ENCODE measurements at regions not wholly inside any gene's neighbourhood (a gene's known extent, or its start where the extent isn't known, plus 50 kb on each side); places are given as distances from the start of the nearest gene placed in this dataset.
"Not testable (repeated sequence)": the region's sequence is repeated elsewhere in the genome, so short reads cannot be mapped to it uniquely, and the experiment has no call there.

DNA sequence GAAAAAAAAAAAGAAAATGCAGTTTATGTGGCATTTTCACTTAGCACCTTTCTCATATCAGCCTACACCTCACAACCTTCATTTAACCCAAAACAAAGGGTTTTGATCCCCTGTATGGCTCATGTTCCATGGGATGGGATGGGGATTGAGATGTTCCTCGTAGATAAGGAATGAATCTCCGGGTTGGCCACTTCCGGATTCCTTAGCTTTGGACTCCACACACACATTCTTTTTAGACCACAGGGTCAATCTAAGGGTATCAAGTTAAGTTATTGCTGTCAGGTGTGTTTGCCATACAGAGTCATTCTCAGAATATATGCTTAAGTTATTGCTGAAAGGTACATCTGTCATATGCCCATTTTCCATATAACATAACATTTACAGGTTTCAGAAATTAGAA is 301.4 kb upstream of the TGFBR2 start:
- DNase-seq, result no peak

DNA sequence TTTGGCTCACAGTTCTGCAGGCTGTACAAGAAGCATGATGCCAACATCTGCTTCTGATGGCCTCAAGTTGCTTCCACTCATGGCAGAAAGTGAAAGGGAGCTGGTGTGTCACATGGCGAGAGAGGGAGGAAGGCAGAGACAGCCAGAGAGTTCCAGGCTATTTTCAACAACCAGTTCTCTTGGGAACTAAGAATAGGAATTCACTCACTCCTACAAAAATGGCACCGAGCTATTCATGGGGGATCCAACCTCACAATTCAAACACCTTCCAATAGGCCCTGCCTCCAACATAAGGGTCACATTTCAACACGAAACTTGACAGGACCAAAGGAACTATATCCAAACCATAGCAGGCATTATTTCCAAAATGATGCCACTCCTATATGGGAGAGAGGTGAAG is 299.5 kb upstream of the TGFBR2 start:
- DNase-seq, result no peak

DNA sequence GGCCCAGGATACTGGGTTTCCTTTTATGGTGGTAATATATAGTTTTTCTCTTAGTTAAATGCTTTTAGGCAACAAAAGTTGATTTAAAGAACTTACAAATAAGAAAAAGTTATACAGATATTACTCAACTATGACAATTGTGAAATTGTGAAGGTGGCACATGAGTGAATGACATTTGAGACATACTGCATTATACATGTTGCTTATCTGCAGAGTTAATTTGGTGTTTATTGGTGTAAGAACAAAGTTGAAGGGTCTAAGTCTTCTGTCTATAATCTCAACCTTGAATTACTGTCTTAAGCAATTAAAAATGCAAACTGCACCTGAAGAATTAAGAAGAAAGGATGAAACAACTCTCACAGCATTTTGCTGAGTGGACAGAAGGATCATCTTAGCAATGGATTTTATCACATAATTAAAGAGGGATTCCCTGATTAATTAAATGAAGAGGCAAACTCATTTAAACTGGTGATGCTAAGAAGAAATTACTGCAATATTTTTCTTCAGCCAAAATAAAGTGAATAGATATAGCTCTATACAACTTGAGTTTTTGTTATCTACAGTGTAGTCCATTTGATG is 298.9 kb upstream of the TGFBR2 start:
- DNase-seq, result no peak

DNA sequence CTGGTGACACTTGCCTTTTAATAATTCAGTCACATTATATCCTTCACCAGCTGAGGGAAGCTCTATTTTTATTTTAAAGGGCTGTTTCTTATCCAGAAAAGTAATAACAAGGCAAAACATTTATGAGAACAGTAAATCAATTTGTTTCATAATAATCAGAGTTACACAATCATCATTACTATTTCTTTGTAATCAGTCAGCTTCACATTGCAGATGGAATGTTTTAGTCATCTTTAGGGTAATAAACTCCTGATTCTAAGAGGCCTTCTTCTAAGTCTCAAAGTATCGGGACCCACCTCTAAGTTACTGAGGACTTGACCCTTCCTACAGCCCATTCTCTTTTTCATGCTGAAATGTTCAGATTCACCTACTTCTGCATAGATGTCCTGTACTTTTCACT is 298.3 kb upstream of the TGFBR2 start:
- no peak for DNase-seq

DNA sequence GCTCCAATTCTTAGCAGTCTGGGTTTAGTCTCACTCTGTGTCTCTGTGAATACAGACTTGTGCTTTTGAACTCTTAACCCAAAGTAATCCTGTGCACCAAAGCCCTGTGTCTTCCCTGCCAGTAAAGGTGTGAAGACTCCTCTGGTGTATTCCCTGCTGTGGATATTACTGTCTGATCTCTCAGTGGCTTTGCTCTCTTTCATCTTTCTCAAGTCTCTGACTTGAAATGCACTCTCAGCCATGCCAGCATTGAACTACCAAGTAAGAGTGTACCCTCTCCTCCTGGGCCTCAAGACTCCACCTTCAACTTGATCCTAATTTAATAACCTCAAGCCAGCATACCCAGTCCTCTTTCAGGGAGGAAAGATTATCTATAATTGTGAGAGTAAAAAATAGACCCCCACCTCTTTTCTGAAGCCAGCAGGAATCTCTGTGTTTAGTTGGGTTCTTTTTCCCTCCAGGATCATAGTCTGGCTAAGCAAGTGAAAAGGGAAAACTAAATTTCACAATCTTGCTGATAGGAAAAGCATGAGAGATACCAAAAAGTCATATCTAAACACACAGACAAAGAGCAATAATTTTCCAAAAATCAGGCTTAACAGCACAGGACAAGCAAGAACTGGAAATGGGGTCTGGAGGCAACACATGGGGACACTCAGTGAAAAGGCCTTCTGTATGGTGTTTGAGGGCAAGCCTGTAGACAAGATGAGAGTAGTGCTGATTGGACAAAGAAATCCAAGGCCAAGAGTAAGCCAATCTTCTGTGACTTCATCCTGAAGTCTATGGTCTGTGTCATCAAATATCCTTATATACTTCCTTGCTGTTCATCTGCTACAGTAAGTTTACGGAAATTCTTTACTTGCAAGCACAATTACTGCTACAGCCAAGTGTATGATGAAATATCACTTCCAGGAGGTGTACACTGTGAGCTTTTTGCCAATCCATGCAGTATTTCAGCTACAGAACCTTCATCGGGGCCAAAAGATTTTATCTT is 296.1 kb upstream of the TGFBR2 start:
- DNase-seq, result no peak

DNA sequence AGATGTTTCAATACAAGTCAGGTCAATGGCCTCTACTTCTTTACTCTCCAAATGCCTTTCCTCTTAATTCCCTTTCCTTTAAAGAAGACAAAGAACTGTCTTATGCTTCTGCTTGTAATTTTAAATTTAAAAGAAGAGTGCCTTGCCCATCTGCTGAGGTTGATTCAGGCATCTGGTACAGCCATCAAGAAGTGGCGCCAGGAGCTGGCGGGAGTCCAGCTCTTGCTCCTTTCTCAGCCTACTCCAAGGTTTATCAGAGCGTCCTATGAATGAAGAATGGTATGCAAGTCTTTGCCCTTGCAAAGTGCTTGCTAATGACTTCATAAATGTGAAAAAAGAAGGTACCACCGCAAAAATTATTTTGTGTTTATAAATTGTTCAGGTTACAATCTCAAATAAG is 294.6 kb upstream of the TGFBR2 start:
- DNase-seq, result no peak

DNA sequence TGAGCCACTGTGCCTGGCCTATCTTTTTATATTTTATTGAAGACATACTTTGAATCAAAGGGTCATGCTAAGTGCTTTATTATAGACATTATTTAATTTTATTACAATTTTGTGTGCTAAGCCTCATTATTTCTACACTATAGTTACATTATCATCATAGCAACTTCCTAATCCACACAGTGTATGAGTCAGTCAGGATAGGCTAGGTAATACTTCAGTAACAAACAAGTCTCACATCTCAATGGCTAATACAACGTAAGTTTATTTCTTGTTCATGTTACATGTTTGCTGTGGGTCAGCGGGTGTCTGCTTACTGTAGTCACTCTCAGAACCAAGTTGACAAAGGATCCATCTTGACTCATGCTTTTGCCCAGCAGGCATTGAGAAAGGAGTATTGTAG is 292.6 kb upstream of the TGFBR2 start:
- DNase-seq, result no peak

DNA sequence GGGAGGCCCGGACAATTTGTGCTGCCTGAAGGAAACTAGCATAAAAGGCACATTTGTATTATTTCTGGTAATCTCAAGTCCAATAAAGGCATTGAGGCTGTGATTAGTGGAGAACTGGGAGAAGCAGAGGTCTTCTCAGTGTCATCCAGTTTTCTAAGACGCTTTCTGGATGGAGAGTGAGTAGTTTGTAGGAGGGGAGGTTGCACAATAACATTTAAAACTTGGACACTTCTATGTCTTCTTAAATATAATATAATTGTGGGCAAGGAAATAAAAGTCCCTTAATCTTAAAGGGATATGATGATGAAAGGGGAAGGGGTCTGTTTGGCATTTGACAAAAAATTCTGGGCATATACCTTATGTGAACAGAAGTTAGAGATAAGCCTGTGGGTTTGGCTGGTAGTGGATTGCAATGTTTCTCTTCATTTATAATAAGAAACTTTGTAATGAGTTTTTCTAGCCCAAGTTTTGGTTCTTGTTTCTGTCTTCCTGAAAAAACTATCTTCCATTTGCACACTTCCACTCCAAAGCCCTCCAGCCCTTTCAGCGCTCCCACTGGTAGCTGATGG is 291.6 kb upstream of the TGFBR2 start:
- no peak for DNase-seq

DNA sequence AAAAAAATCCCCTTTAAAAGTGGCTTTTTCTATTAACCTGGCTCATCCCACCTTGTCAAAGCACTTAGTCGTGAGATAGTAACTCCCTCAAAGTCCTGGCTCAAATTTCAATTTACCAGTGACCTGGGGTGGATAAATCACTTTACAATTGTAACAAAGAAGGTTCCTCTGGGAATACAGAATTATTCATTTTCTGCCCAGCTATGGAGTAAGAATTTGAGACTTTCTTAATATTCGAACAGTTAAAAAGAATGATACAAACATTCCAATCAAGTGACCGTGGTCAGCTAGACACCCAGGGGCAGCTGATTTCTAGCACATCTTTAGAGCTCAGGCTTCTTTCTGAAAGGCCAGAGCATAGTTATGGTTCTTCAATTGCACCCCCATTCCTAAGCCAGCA is 291.0 kb upstream of the TGFBR2 start:
- DNase-seq, result no peak

DNA sequence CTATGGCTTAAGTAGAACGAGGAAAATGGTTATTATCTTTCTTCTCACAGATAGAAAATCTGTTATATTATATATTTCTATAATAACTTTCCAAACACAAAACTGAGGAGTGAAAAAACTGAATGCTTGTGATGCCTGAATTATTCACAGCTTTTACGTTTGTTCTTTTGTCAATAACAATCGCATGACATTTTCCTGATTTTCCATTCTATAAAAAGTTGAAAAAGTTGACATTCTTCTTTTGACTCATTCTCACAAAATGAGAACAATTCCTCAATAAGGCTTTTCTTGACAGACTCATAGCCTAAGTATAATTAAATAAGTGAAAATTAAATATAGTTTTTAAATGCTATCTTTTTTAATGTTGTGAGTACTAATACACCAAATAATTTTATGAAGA is 288.8 kb upstream of the TGFBR2 start:
- DNase-seq, result no peak

DNA sequence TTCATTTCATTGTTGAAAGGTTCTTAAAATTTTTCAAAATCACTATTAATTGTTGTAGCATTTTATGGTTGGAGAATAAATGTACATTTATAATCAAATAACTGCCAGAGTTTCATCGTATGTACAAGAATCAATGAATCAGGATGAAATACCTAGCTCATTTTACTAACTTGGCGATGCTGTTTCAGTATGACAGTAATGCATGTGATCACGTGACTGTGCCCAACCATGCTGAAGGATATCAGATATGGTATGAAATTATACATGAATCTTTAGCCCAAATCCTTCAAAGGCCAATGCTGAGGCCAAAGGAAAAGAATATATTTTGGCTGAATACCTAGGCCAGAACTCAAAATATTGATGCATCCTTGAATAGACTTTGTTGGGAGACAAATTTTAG is 288.3 kb upstream of the TGFBR2 start:
- DNase-seq, result no peak

DNA sequence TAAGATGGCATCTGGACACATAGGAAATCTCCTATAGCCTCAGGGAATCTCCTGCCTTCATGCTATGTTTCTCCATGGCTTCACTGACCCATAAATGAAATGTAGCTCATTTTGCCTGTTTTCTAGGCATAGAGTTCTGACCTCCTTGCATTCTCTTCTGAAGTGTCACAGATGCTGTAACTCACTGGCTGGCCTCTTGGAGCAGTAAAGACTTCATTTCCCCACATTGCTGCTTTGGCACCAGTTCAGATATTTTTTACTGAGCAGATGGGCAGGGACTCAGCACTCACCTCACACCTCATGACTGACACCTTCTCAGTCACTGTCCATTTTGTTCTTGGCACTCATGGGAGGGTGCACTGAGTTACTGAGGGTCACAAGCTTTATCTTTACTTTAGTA is 286.7 kb upstream of the TGFBR2 start:
- peak; percentile 76 for DNase-seq

DNA sequence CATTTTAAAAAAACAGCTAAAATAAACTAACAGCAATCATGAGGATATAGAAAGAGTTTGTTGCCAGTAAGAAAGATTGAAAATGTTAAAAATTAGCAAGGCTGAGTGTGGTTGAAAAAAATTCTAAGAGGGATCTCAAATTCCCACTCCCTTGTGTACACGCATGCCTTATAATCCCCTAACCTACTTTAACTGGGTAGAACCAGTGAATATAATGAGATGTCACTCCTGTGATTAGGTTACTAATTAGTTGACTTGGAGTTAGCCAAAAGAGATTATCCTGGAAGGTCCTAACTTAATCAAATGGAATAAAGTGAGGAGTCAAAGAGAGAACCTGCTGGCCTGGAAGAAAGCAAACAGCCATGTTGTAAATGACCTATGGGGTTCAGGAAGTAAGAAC is 286.0 kb upstream of the TGFBR2 start:
- DNase-seq, result no peak

DNA sequence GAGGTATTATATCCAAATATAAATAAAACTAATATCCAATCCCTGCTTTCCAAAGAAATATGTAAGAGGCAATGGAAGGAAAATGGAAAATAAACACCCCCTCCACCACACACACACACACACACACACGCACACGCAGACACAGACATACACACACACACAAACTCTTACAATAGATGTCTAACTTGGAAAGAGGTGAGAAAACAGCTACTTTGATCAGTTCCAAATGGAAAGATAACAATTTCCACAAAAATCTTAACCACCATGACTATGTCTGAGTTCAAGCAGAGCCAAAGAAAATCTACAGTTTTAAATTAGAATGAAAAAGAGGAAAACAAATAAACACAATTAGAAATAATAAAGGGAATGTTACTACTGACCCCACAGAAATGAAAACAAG is 285.3 kb upstream of the TGFBR2 start:
- no peak for DNase-seq

DNA sequence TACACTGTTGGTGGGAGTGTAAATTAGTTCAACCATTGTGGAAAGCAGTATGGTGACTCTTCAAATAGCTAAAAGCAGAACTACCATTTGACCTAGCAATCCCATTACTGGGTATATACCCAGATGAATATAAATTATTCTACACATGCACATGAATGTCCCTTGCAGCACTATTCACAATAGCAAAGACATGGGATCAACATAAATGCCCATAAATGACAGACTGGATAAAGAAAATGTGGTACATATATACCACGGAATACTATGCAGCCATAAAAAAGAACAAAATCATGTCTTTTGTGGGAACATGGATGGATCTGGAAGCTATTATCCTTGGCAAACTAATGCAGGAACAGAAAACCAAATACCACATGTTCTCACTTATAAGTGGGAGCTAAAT is 282.8 kb upstream of the TGFBR2 start:
- not testable (repeated sequence) for DNase-seq

DNA sequence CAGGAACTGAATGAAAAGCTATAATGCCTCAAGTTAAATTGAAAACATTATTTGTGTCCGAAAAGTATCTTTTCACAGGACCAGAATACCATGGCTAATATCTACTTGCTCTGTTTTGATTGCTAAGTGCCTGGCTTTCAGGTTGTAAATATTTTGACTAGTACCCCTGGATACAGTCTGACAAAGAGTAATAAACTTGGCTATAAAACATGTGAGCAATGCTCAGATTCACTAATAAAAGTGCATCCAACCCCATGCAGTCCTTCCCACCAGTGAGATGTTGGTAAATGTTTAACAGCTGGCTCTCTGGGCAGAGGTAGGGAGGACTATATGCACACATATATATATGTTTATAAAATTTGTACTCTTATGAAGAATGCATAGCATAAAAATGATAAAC is 281.8 kb upstream of the TGFBR2 start:
- peak; percentile 11 for DNase-seq

DNA sequence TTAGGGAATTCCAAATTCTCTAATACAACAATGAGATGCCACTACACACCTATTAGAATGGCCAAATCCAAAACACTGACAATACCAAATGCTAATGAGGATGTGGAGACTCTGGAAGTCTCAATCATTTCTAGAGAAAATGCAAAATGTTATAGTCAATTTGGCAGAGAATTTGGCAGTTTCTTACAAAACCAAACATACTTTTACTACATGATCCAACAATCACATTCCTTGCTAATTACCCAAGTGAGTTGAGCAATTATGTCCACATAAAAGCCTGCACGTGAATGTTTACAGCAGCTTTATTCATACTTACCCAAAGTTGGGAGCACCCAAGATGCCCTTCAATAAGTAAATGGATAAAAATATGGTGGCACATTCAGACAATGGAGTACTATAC is 278.4 kb upstream of the TGFBR2 start:
- DNase-seq, result not testable (repeated sequence)

DNA sequence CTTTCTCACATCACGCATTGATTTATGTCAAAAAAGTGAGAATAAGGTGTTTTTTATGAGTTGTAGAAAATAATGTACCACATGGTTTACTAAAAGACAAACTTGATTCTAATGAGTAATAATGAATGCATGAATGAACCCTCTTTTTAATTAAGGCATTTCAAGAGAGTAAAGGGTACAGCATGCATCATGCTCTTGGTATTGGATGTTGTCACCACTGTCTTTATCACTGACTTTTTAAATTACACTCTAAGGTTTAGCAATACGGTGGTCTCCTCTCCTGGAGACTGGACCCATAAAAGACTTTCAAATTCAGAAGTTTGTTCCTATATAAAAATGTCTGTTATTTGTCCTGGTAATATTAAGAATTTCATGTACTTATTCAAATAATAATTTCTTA is 277.5 kb upstream of the TGFBR2 start:
- DNase-seq, result not testable (repeated sequence)

DNA sequence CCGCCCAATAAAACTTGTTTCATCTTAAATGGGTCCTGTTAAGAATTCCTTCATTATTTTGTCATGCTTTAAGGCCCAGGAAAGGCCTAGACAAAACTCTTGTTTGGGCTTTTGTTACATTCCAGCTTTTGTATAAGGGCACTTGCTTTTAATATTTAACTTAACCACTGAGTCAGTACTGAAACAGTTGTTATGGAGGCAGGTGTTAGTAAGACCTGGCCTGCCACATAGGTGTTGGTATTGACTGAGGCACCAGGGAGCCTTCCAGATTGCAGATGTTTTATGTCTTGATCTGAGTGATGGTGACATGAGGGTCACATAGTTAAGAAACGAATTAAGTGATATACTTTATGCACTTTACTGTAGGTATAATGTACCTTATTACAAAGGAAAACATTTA is 274.9 kb upstream of the TGFBR2 start:
- peak; percentile 4 for DNase-seq

DNA sequence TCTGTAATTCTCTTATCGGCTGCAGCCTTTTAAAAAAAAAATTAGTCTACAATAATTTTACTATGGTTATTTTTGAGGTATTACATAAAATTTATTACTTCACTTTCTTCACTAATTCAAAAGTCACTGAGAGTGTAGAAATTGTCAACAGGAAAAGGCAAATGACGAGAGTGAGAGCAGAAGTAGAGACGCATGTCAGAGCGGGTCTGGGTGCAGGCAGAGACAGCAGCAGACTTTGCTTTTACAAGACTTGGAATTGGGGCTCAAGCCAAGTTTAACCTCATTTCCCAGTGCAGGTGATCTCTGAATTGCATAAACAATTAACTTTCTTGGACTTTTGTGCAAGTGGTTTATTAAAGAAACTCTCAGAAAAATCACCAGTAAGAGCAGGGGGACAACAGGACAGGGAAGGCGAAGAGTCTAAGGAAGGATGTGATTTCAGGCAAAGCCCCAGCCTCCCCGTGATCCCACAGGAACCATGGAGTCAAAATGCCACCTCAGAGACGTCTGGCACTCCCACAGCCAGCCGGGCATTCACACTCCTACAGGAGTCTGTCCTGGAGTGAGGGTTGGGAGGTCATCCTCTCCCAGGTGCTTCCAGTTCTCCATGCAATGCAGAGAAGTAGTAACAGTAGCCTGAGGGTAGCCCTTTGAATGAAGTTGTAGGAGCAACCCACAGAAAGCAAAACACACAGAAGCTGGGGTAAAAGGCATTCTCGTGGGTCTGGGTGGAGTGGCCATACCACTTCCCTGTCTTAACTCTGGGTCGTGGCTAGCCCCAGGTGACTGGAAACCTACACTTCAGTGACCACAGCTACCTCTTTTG is 274.0 kb upstream of the TGFBR2 start:
- peak; percentile 8 for DNase-seq

DNA sequence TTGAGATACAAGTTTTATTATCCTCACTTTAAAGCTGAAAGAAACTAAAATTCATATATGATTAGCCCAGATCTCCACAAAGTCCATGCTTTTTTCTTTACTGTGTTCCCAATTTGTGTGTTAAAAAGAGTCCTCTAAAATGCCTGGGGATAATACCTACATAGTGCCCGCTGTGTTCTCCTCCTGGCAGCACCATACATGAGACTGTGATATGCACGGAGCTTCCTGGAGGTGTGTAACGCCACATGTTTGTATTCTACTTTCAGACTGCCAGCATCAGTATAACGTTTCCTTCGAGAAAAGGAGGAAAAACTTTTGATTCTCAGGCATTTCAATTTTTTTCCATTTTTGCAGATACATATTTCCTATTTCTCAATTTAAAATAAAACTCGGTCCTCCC is 273.3 kb upstream of the TGFBR2 start:
- no peak for DNase-seq

DNA sequence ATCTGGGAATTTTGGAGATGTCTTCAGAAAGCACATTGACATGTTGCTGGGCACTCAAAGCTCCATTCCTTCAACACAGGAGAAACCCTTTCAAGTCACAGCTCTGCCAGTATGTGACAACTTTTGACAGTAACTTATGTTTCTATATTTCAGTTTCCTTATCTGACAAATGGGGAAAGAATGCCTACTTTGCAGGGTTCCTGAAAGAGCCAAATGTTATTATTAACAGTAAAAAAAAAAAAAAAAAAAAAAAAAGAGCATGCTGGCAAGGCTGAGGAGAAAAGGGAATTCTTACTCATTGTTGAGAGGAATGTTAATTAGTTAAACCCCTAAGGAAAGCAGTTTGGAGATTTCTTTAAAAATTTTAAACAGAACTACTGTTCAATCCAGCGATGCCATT is 272.5 kb upstream of the TGFBR2 start:
- no peak for DNase-seq

DNA sequence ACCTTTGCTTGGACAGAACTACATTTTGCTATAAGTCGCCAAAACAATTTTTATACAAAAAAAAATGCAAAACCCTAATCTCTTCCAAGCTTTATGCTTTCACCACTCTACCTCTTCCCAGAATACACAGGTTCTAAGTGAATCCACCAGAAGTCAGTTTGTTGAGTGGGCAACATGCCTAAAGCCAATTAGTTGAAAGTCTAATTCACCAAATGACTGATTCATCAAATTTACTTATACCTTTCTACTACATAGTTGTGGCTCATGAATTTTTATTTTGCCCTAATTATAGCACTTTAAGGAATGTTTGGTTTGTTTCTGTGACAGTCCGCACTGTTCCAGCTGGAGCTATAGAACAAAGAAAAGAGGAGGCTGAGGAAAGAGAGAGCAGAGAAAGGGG is 265.9 kb upstream of the TGFBR2 start:
- no peak for DNase-seq
